Muscle of leg (tissue), 3 donors: ENCODE measurements at regions not wholly inside any gene's neighbourhood (a gene's known extent, or its start where the extent isn't known, plus 50 kb on each side); places are given as distances from the start of the nearest gene placed in this dataset.
A peak's percentile ranks its signal among the peaks of the same experiment; 100 is the strongest.

Source experiments
- DNase-seq: peaks from one replicate; pipeline ENCODE4 v3.0.0; 2013
- H3K27ac ChIP-seq: one replicate; pipeline ENCODE4 v1.5.1; 2013; ENCODE audit warnings: mild to moderate bottlenecking, low read length, control low read depth
- H3K27me3 ChIP-seq: one replicate; pipeline ENCODE4 v1.6.1; 2013; ENCODE audit warnings: low read length; ENCODE audit not compliant: control insufficient read depth, insufficient read depth
- H3K36me3 ChIP-seq: one replicate; pipeline ENCODE4 v1.6.1; 2013; ENCODE audit warnings: low read length; ENCODE audit not compliant: control insufficient read depth, insufficient read depth
- H3K4me1 ChIP-seq: one replicate; pipeline ENCODE4 v1.6.1; 2013; ENCODE audit warnings: low read length; ENCODE audit not compliant: control insufficient read depth, insufficient read depth
- H3K4me3 ChIP-seq: one replicate; pipeline ENCODE4 v1.5.1; 2013; ENCODE audit warnings: low read length, control low read depth
- H3K9me3 ChIP-seq: replicated peaks from 2 replicates; pipeline ENCODE4 v1.6.1; 2013; ENCODE audit warnings: low read depth, low read length; ENCODE audit not compliant: control insufficient read depth
- WGBS: methylation state at CpG from one replicate; pipeline ENCODE4 v1.1.5; 2013; ENCODE audit warnings: missing lambda C conversion rate; ENCODE audit not compliant: insufficient coverage; 5-methylcytosine and 5-hydroxymethylcytosine counted together

GRCh38 chr10:24027107-24027506 is 181.8 kb upstream of the KIAA1217 start:
- Histone ChIP-seq H3K27ac (no peak overlapping the region), H3K27me3 (no peaks in the 10 kb centered on the region), H3K4me1 (no peaks in the 10 kb centered on the region), H3K9me3 (no peaks in the 10 kb centered on the region), H3K4me3 (no peak overlapping the region), H3K36me3 (no peaks in the 10 kb centered on the region)
- no peak for DNase-seq
- WGBS = no CpG with 5 or more reads among the region's 1 CpG

- peak; percentile 53 for DNase-seq
- no peak overlapping the region for H3K4me3 ChIP-seq
Observed at GRCh38 chr10:24034571-24034970, 174.4 kb upstream of the KIAA1217 start.

GRCh38 chr10:24035761-24036160 is 173.2 kb upstream of the KIAA1217 start:
- Histone ChIP-seq H3K9me3 (no peaks in the 10 kb centered on the region), H3K27ac (peak overlapping the region; percentile 47), H3K4me1 (peaks cover 24% of the 10 kb centered on the region), H3K27me3 (no peaks in the 10 kb centered on the region), H3K4me3 (no peak overlapping the region), H3K36me3 (no peaks in the 10 kb centered on the region)
- WGBS = 90% methylated on average over 4 of the region's 4 CpGs
- DNase-seq = no peak

More at GRCh38 chr10:24034571-24034970, 174.4 kb upstream of the KIAA1217 start:
- Histone ChIP-seq H3K9me3 (no peaks in the 10 kb centered on the region), H3K4me1 (peaks cover 22% of the 10 kb centered on the region), H3K36me3 (no peaks in the 10 kb centered on the region), H3K27ac (peak overlapping the region; percentile 15), H3K27me3 (no peaks in the 10 kb centered on the region)
- 43% methylated on average over 5 of the region's 5 CpGs for WGBS

- peak overlapping the region; percentile 67 for H3K27ac ChIP-seq
- H3K27me3 ChIP-seq = no peaks in the 10 kb centered on the region
- no peak for DNase-seq
- WGBS = no CpG with 5 or more reads among the region's 5 CpGs
- H3K9me3 ChIP-seq = no peaks in the 10 kb centered on the region
- peaks cover 23% of the 10 kb centered on the region for H3K4me1 ChIP-seq
- no peak overlapping the region for H3K4me3 ChIP-seq
- no peaks in the 10 kb centered on the region for H3K36me3 ChIP-seq
Observed at GRCh38 chr10:24039315-24039714, 169.6 kb upstream of the KIAA1217 start.

- 88% methylated on average over 2 of the region's 3 CpGs for WGBS
- Histone ChIP-seq H3K4me3 (no peak overlapping the region), H3K9me3 (no peaks in the 10 kb centered on the region), H3K27ac (peak overlapping the region; percentile 67), H3K27me3 (no peaks in the 10 kb centered on the region), H3K36me3 (no peaks in the 10 kb centered on the region), H3K4me1 (peaks cover 17% of the 10 kb centered on the region)
- DNase-seq = peak; percentile 74
Observed at GRCh38 chr10:24039897-24040296, 169.0 kb upstream of the KIAA1217 start.

GRCh38 chr10:24041034-24041433 is 167.9 kb upstream of the KIAA1217 start:
- peak; percentile 66 for DNase-seq
- no CpG with 5 or more reads among the region's 3 CpGs for WGBS
- Histone ChIP-seq H3K4me1 (peaks cover 11% of the 10 kb centered on the region), H3K4me3 (no peak overlapping the region), H3K9me3 (no peaks in the 10 kb centered on the region), H3K36me3 (no peaks in the 10 kb centered on the region), H3K27me3 (no peaks in the 10 kb centered on the region), H3K27ac (peak overlapping the region; percentile 57)

- no peaks in the 10 kb centered on the region for H3K36me3 ChIP-seq
- no peaks in the 10 kb centered on the region for H3K27me3 ChIP-seq
- no CpG with 5 or more reads among the region's 8 CpGs for WGBS
- no peaks in the 10 kb centered on the region for H3K9me3 ChIP-seq
- H3K4me3 ChIP-seq = peak overlapping the region; percentile 16
- DNase-seq = no peak
- peaks cover 10% of the 10 kb centered on the region for H3K4me1 ChIP-seq
- H3K27ac ChIP-seq = peak overlapping the region; percentile 38
Observed at GRCh38 chr10:24041834-24042233, 167.1 kb upstream of the KIAA1217 start.

- Histone ChIP-seq H3K27ac (no peak overlapping the region), H3K4me1 (peaks cover 10% of the 10 kb centered on the region), H3K27me3 (no peaks in the 10 kb centered on the region), H3K9me3 (no peaks in the 10 kb centered on the region), H3K36me3 (no peaks in the 10 kb centered on the region), H3K4me3 (peak overlapping the region; percentile 16)
- no peak for DNase-seq
- WGBS = 93% methylated on average over 2 of the region's 3 CpGs
Observed at GRCh38 chr10:24042884-24043283, 166.1 kb upstream of the KIAA1217 start.

- Histone ChIP-seq H3K27ac (no peak overlapping the region), H3K4me1 (peaks cover 2% of the 10 kb centered on the region), H3K36me3 (no peaks in the 10 kb centered on the region), H3K27me3 (no peaks in the 10 kb centered on the region), H3K9me3 (peaks cover 3% of the 10 kb centered on the region), H3K4me3 (no peak overlapping the region)
- no CpG with 5 or more reads among the region's 2 CpGs for WGBS
- DNase-seq = no peak
Observed at GRCh38 chr10:24046060-24046459, 162.9 kb upstream of the KIAA1217 start.

- no peak overlapping the region for H3K27ac ChIP-seq
- no peak for DNase-seq
- H3K9me3 ChIP-seq = peaks cover 3% of the 10 kb centered on the region
- H3K4me1 ChIP-seq = no peaks in the 10 kb centered on the region
- H3K4me3 ChIP-seq = no peak overlapping the region
- H3K27me3 ChIP-seq = no peaks in the 10 kb centered on the region
- WGBS = no CpG with 5 or more reads among the region's 1 CpG
- H3K36me3 ChIP-seq = no peaks in the 10 kb centered on the region
Observed at GRCh38 chr10:24047176-24047575, 161.8 kb upstream of the KIAA1217 start.

- WGBS = no CpG with 5 or more reads among the region's 2 CpGs
- no peak for DNase-seq
- Histone ChIP-seq H3K36me3 (no peaks in the 10 kb centered on the region), H3K27ac (no peak overlapping the region), H3K4me3 (no peak overlapping the region), H3K9me3 (peaks cover 3% of the 10 kb centered on the region), H3K4me1 (no peaks in the 10 kb centered on the region), H3K27me3 (no peaks in the 10 kb centered on the region)
Observed at GRCh38 chr10:24054421-24054820, 154.5 kb upstream of the KIAA1217 start.
